ENCODE measurements at regions not wholly inside any gene's neighbourhood (a gene's known extent, or its start where the extent isn't known, plus 50 kb on each side); places are given as distances from the start of the nearest gene placed in this dataset.
"Not testable (repeated sequence)": the region's sequence is repeated elsewhere in the genome, so short reads cannot be mapped to it uniquely, and the experiment has no call there.

- not testable (repeated sequence) for TF ChIP-seq CTCF (IDR thresholded peaks at IDR 0.05; ENCODE audit: control extremely low read depth in 1 of 3, insufficient read depth in 1 of 3, low read depth in 1 of 3, low read length in 3 of 3); CEBPB (IDR thresholded peaks at IDR 0.05; ENCODE audit: low read depth, low read length); RNF2 (IDR thresholded peaks at IDR 0.05; ENCODE audit: borderline replicate concordance, low read depth, low read length, missing control alignments, poor library complexity, severe bottlenecking); EZH2 (IDR thresholded peaks at IDR 0.05; ENCODE audit: low read depth, low read length, severe bottlenecking); POLR2AphosphoS5 (IDR thresholded peaks at IDR 0.05; ENCODE audit: low read depth, low read length); SP1 (IDR thresholded peaks at IDR 0.05; ENCODE audit: low read depth, low read length); JUND (IDR thresholded peaks at IDR 0.05; ENCODE audit: low read length); TAF1 (IDR thresholded peaks at IDR 0.05; ENCODE audit: low read depth, low read length); NRF1 (IDR thresholded peaks at IDR 0.05; ENCODE audit: low read depth, low read length); SRF (IDR thresholded peaks at IDR 0.05; ENCODE audit: low read depth, low read length); E2F6 (IDR thresholded peaks at IDR 0.05)
Measured at GRCh38 chr15:20611667-20612290, 70.2 kb upstream of the GOLGA6L6 start.

Data from H1 (cell line).